Kidney tubule cell (primary cell): ENCODE measurements at regions not wholly inside any gene's neighbourhood (a gene's known extent, or its start where the extent isn't known, plus 50 kb on each side); places are given as distances from the start of the nearest gene placed in this dataset.
"Not testable (repeated sequence)": the region's sequence is repeated elsewhere in the genome, so short reads cannot be mapped to it uniquely, and the experiment has no call there.

Experiments used
- DNase-seq: peaks from one replicate; pipeline ENCODE4 v3.0.0-alpha.2; 2018; ENCODE audit warnings: low spot score

GRCh38 chr6:163738725-163739407, 324.3 kb downstream of the QKI start:
- no peak for DNase-seq

- DNase-seq, result no peak
These were observed 323.8 kb downstream of the QKI start for GRCh38 chr6:163738304-163738703.

- no peak for DNase-seq
These were observed 320.6 kb downstream of the QKI start for GRCh38 chr6:163735076-163735475.

- no peak for DNase-seq
These were observed 318.5 kb downstream of the QKI start for GRCh38 chr6:163733061-163733460.

GRCh38 chr6:163732479-163732878, 318.0 kb downstream of the QKI start:
- no peak for DNase-seq

GRCh38 chr6:163732014-163732351, 317.5 kb downstream of the QKI start:
- not testable (repeated sequence) for DNase-seq

- DNase-seq, result no peak
These were observed 316.9 kb downstream of the QKI start for GRCh38 chr6:163731215-163732013.

- DNase-seq, result no peak
These were observed 316.0 kb downstream of the QKI start for GRCh38 chr6:163730246-163731210.

- no peak for DNase-seq
These were observed 314.8 kb downstream of the QKI start for GRCh38 chr6:163729127-163729872.

GRCh38 chr6:163728442-163729126, 314.1 kb downstream of the QKI start:
- no peak for DNase-seq

- DNase-seq, result no peak
These were observed 311.6 kb downstream of the QKI start for GRCh38 chr6:163726037-163726695.

GRCh38 chr6:163725008-163725941, 310.8 kb downstream of the QKI start:
- peak; percentile 9 for DNase-seq

GRCh38 chr6:163724196-163724595, 309.7 kb downstream of the QKI start:
- DNase-seq, result no peak

GRCh38 chr6:163723759-163724158, 309.2 kb downstream of the QKI start:
- no peak for DNase-seq

GRCh38 chr6:163721922-163722692, 307.6 kb downstream of the QKI start:
- no peak for DNase-seq

GRCh38 chr6:163721435-163721834, 306.9 kb downstream of the QKI start:
- no peak for DNase-seq

GRCh38 chr6:163720460-163721235, 306.1 kb downstream of the QKI start:
- DNase-seq, result no peak

GRCh38 chr6:163720005-163720404, 305.5 kb downstream of the QKI start:
- no peak for DNase-seq
